Superior temporal gyrus (tissue), 1 donor: ENCODE measurements at regions not wholly inside any gene's neighbourhood (a gene's known extent, or its start where the extent isn't known, plus 50 kb on each side); places are given as distances from the start of the nearest gene placed in this dataset.
"Not testable (repeated sequence)": the region's sequence is repeated elsewhere in the genome, so short reads cannot be mapped to it uniquely, and the experiment has no call there.

ENCODE experiments used
- DNase-seq: peaks from one replicate; pipeline ENCODE4 v3.0.0-alpha.2; 2016; ENCODE audit errors: extremely low spot score

GRCh38 chr1:239112101-239112935 lies 274.1 kb upstream of the CHRM3 start:
- DNase-seq = no peak

GRCh38 chr1:239107676-239108075 lies 278.7 kb upstream of the CHRM3 start:
- DNase-seq = no peak

- DNase-seq = not testable (repeated sequence)
These were observed 279.7 kb upstream of the CHRM3 start for GRCh38 chr1:239106689-239107088.

- no peak for DNase-seq
These were observed 287.8 kb upstream of the CHRM3 start for GRCh38 chr1:239098400-239099037.

GRCh38 chr1:239091537-239091936 lies 294.8 kb upstream of the CHRM3 start:
- DNase-seq = no peak

GRCh38 chr1:239084459-239085080 lies 301.8 kb upstream of the CHRM3 start:
- no peak for DNase-seq

- not testable (repeated sequence) for DNase-seq
These were observed 304.4 kb upstream of the CHRM3 start for GRCh38 chr1:239081947-239082346.

- no peak for DNase-seq
These were observed 318.9 kb upstream of the CHRM3 start for GRCh38 chr1:239067480-239067879.

GRCh38 chr1:239067058-239067457 lies 319.3 kb upstream of the CHRM3 start:
- DNase-seq = no peak

GRCh38 chr1:239061770-239062169 lies 324.6 kb upstream of the CHRM3 start:
- no peak for DNase-seq

GRCh38 chr1:239058190-239058589 lies 328.2 kb upstream of the CHRM3 start:
- DNase-seq = no peak

GRCh38 chr1:239056940-239057339 lies 329.4 kb upstream of the CHRM3 start:
- no peak for DNase-seq

GRCh38 chr1:239053279-239053678 lies 333.1 kb upstream of the CHRM3 start:
- no peak for DNase-seq

GRCh38 chr1:239049571-239049970 lies 336.8 kb upstream of the CHRM3 start:
- DNase-seq = no peak

- no peak for DNase-seq
These were observed 341.5 kb upstream of the CHRM3 start for GRCh38 chr1:239044829-239045228.

- no peak for DNase-seq
These were observed 345.8 kb upstream of the CHRM3 start for GRCh38 chr1:239040523-239040922.

- no peak for DNase-seq
These were observed 355.1 kb upstream of the CHRM3 start for GRCh38 chr1:239031310-239031709.

- no peak for DNase-seq
These were observed 360.2 kb upstream of the CHRM3 start for GRCh38 chr1:239025997-239026694.

- DNase-seq = no peak
These were observed 361.1 kb upstream of the CHRM3 start for GRCh38 chr1:239025223-239025622.

- DNase-seq = no peak
These were observed 362.5 kb upstream of the CHRM3 start for GRCh38 chr1:239023732-239024360.

- DNase-seq = no peak
These were observed 370.0 kb upstream of the CHRM3 start for GRCh38 chr1:239016337-239016736.

- DNase-seq = no peak
These were observed 375.0 kb upstream of the CHRM3 start for GRCh38 chr1:239011382-239011781.
